K562 (cell line): ENCODE measurements at regions not wholly inside any gene's neighbourhood (a gene's known extent, or its start where the extent isn't known, plus 50 kb on each side); places are given as distances from the start of the nearest gene placed in this dataset.

ENCODE experiments used
- ATAC-seq: fragments of 200-7000 bp; cut with Tn5 transposase; 3 replicates; pipeline ENCODE4 v1.9.1; 2020; ENCODE audit warnings: moderate library complexity
- BruUV-seq: library from RNA; stranded (reverse); fragments of 400-500 nt; replicated peaks from 2 replicates; lab custom pipeline; 2021; lab: Mats Ljungman, UMichigan
- CTCF ChIA-PET: fragments of 300-600 bp; formaldehyde crosslinking; extraction: SDS; loops from one replicate; lab custom pipeline; 2021; ENCODE audit warnings: low intra/inter-chr PET ratio; lab: Yijun Ruan, JAX
- POLR2A ChIA-PET: fragments of 300-600, 350-650 bp; sonication (Branson Sonifier 250); formaldehyde crosslinking; extraction: SDS; loops from one replicate; lab custom pipeline; 2021; ENCODE audit warnings: antibody characterized with exemption, inconsistent platforms; lab: Yijun Ruan, JAX
- DNase-seq, 4 experiments: peaks; one replicate each; pipeline versions ENCODE4 v3.0.0 to v3.0.0-alpha.2; 2011 to 2018; ENCODE audit warnings: low spot score in 3 of 4, mixed read lengths in 3 of 4; ENCODE audit errors: extremely low read depth in 1 of 4
- FAIRE-seq: peaks from 2 replicates; lab custom pipeline; 2011; peaks lifted over from hg19 to GRCh38; lab: Jason Lieb, UNC
- H2AFZ ChIP-seq: 2 replicates; pipeline ENCODE4 v1.6.0; 2011; ENCODE audit warnings: low read depth, low read length, control low read depth, inconsistent platforms
- H3K27ac ChIP-seq: fragments of 200-600 bp; 3 replicates; pipeline ENCODE4 v1.8.0; 2011; ENCODE audit warnings: low read depth, mild to moderate bottlenecking, control low read depth, inconsistent platforms, low read length, moderate library complexity, mixed read lengths; ENCODE audit errors: extremely low read depth
- H3K27me3 ChIP-seq, 2 experiments: fragments of 300-600 bp in 1 of 2; 2 replicates in 1 of 2; 3 replicates in 1 of 2; pipeline versions ENCODE4 v1.6.0 to v1.8.0; 2011; ENCODE audit warnings: inconsistent platforms in 2 of 2, low read length in 2 of 2, mild to moderate bottlenecking in 1 of 2, mixed read lengths in 1 of 2, moderate library complexity in 1 of 2; ENCODE audit not compliant: control insufficient read depth in 2 of 2, insufficient read depth in 2 of 2
- H3K36me3 ChIP-seq: fragments of 300-600 bp; 3 replicates; pipeline ENCODE4 v1.8.0; 2011; ENCODE audit warnings: mild to moderate bottlenecking, low read length, inconsistent platforms; ENCODE audit not compliant: control insufficient read depth, insufficient read depth
- H3K4me1 ChIP-seq, 2 experiments: fragments of 200-600 bp in 1 of 2; replicated peaks in 1 of 2; 2 replicates in 1 of 2; 3 replicates in 1 of 2; pipeline versions ENCODE4 v1.5.1 to v1.8.0; 2011; ENCODE audit warnings: inconsistent platforms in 2 of 2, low read length in 2 of 2, mild to moderate bottlenecking in 1 of 2, mixed read lengths in 1 of 2, moderate library complexity in 1 of 2; ENCODE audit not compliant: control insufficient read depth in 2 of 2, insufficient read depth in 2 of 2
- H3K4me2 ChIP-seq: 2 replicates; pipeline ENCODE4 v1.6.1; 2011; ENCODE audit warnings: low read length, control low read depth, inconsistent platforms, mixed read lengths; ENCODE audit not compliant: insufficient read depth
- H3K4me3 ChIP-seq: fragments of 200-600 bp; sonication (generic), shearing (Covaris generic); 2 replicates; pipeline ENCODE4 v1.5.1; 2016; ENCODE audit warnings: control low read depth, inconsistent platforms
- H3K79me2 ChIP-seq: fragments of 200-600 bp; 3 replicates; pipeline ENCODE4 v1.8.0; 2011; ENCODE audit warnings: low read length, inconsistent platforms; ENCODE audit not compliant: control insufficient read depth, insufficient read depth
- H3K9ac ChIP-seq, 2 experiments: 2 replicates each; pipeline versions ENCODE4 v1.6.0 to v1.6.1; 2011; ENCODE audit warnings: low read depth in 2 of 2, low read length in 2 of 2, control low read depth in 1 of 2, inconsistent platforms in 1 of 2, mild to moderate bottlenecking in 1 of 2, mixed read lengths in 1 of 2; ENCODE audit not compliant: insufficient read depth in 1 of 2
- H3K9me1 ChIP-seq: one replicate; pipeline ENCODE4 v1.6.0; 2011; ENCODE audit warnings: inconsistent platforms, mild to moderate bottlenecking, low read length, moderate library complexity; ENCODE audit not compliant: control insufficient read depth, insufficient read depth
- H3K9me3 ChIP-seq: replicated peaks from 2 replicates; pipeline ENCODE4 v1.5.1; 2011; ENCODE audit warnings: low read depth, low read length, inconsistent platforms; ENCODE audit not compliant: control insufficient read depth, insufficient read depth
- H4K20me1 ChIP-seq: replicated peaks from 2 replicates; pipeline ENCODE4 v1.6.1; 2011; ENCODE audit warnings: low read length, inconsistent platforms, mixed read lengths; ENCODE audit not compliant: control insufficient read depth, insufficient read depth
- ARNT ChIP-seq, 2 experiments: fragments of 450-650 bp; IDR thresholded peaks; 2 replicates each; pipeline ENCODE4 v1.6.1; 2016; ENCODE audit warnings: mild to moderate bottlenecking in 1 of 2
- ATF3 ChIP-seq, 2 experiments: fragments of 450-650 bp in 1 of 2; sonication (generic) in 1 of 2; formaldehyde crosslinking in 1 of 2; IDR thresholded peaks in 1 of 2; conservative IDR thresholded peaks in 1 of 2; 2 replicates each; pipeline versions ENCODE4 v1.6.1 to v1.8.1; 2016 to 2023; ENCODE audit warnings: mild to moderate bottlenecking in 2 of 2, moderate library complexity in 2 of 2, inconsistent platforms in 1 of 2, missing genetic modification reagents in 1 of 2
- CEBPB ChIP-seq: fragments of 450-650 bp; IDR thresholded peaks from 2 replicates; pipeline ENCODE4 v1.6.1; 2016; ENCODE audit warnings: missing genetic modification characterization, missing compliant biosample characterization
- CREBBP ChIP-seq: IDR thresholded peaks from one replicate; pipeline ENCODE4 v1.6.1; 2012; ENCODE audit warnings: low read depth, mild to moderate bottlenecking, control low read depth, inconsistent platforms, low read length
- HES1 ChIP-seq: fragments of 450-650 bp; IDR thresholded peaks from 2 replicates; pipeline ENCODE4 v1.6.1; 2016; ENCODE audit warnings: low read depth, mild to moderate bottlenecking, moderate library complexity
- HMGN3 ChIP-seq: IDR thresholded peaks from 2 replicates; pipeline ENCODE4 v1.6.1; 2011; ENCODE audit warnings: borderline replicate concordance, low read depth, mild to moderate bottlenecking, mixed read lengths, low read length; ENCODE audit not compliant: insufficient read length; ENCODE audit errors: extremely low read depth
- UBTF ChIP-seq, 2 experiments: IDR thresholded peaks; 2 replicates each; pipeline ENCODE4 v1.6.1; 2012; ENCODE audit warnings: improper control_type of control experiment in 2 of 2, low read depth in 2 of 2, low read length in 2 of 2, borderline replicate concordance in 1 of 2
- ZFP91 ChIP-seq: sonication (generic); formaldehyde crosslinking; IDR thresholded peaks from 2 replicates; pipeline ENCODE4 v1.8.0; 2022; ENCODE audit warnings: mild to moderate bottlenecking, missing genetic modification reagents
- ZNF23 ChIP-seq: fragments of 250-450 bp; sonication (Bioruptor Pico); IDR thresholded peaks from 2 replicates; pipeline ENCODE4 v1.4.0; 2020; ENCODE audit warnings: mild to moderate bottlenecking
- ZNF75A ChIP-seq: fragments of 450-650 bp; formaldehyde crosslinking; IDR thresholded peaks from 2 replicates; pipeline ENCODE4 v1.4.0; 2020; ENCODE audit warnings: mild to moderate bottlenecking
- WGBS: fragments of 100-300 bp; shearing (Covaris generic); methylation state at CpG from one replicate; pipeline ENCODE4 v1.1.6; 2016; ENCODE audit warnings: low coverage, mixed read lengths; ENCODE audit not compliant: insufficient coverage; ENCODE audit errors: missing lambda C conversion rate; 5-methylcytosine and 5-hydroxymethylcytosine counted together
- in situ Hi-C: fragments of 300-500 bp; cut with MboI; formaldehyde crosslinking; loops from 4 replicates; pipeline ENCODE4 v1.15.0; 2018; ENCODE audit warnings: inconsistent platforms, mixed read lengths
- intact Hi-C: fragments of 100-400 bp; cut with micrococcal nuclease; formaldehyde crosslinking; loops from 2 replicates; pipeline ENCODE4 v1.14.2; 2022

- ATAC-seq (no peak), FAIRE-seq (no peak), DNase-seq (no peak)
- H3K27ac ChIP-seq = no peak overlapping the region
- no peaks in the 10 kb centered on the region for H4K20me1 ChIP-seq
- in situ Hi-C loops = no loop called here
- BruUV-seq = no TSS peak
- H3K27me3 ChIP-seq = no peaks in the 10 kb centered on the region
- no peak overlapping the region for H3K4me3 ChIP-seq
- TF ChIP-seq ZNF75A (CRISPR knock-in tag) (no peak), ZNF23 (no peak), HMGN3 (no peak)
- TF ChIP-seq, all 486 proteins: peak for 0
- Histone ChIP-seq H3K36me3 (no peaks in the 10 kb centered on the region), H3K9ac (no peak overlapping the region), H3K9me1 (no peaks in the 10 kb centered on the region), H3K9me3 (no peaks in the 10 kb centered on the region), H2AFZ (no peak overlapping the region), H3K4me1 (no peaks in the 10 kb centered on the region), H3K79me2 (no peaks in the 10 kb centered on the region), H3K4me2 (no peak overlapping the region)
- ChIA-PET CTCF (no interaction called here), POLR2A (no interaction called here)
- 0% methylated on average over 1 of the region's 1 CpG for WGBS
- intact Hi-C loops = no loop called here
Observed at GRCh38 chr2:16927398-16927797, 261.8 kb upstream of the CYRIA start.

- no peak for ATAC-seq
- ChIA-PET CTCF (no interaction called here), POLR2A (no interaction called here)
- Histone ChIP-seq H3K9me1 (no peaks in the 10 kb centered on the region), H3K4me2 (no peak overlapping the region), H2AFZ (no peak overlapping the region), H3K4me1 (no peaks in the 10 kb centered on the region), H3K27ac (no peak overlapping the region), H3K4me3 (no peak overlapping the region), H3K36me3 (no peaks in the 10 kb centered on the region), H4K20me1 (no peaks in the 10 kb centered on the region)
- in situ Hi-C loops = no loop called here
- no peak for FAIRE-seq
- TF ChIP-seq ARNT (IDR thresholded peaks at IDR 0.05) (no peak), CREBBP (no peak), ATF3 (IDR thresholded peaks at IDR 0.05) (no peak), ATF3 (CRISPR knock-in tag; conservative IDR thresholded peaks at IDR 0.05) (no peak), CEBPB (tag) (peak; percentile 34; the same call in 1 of the 2 replicates), ZFP91 (CRISPR knock-in tag) (no peak), HES1 (no peak), UBTF (IDR thresholded peaks at IDR 0.05; ENCODE audit: borderline replicate concordance in 1 of 2, low read depth in 2 of 2, low read length in 2 of 2) (no peak)
- TF ChIP-seq, all 486 proteins: peak for 1
- Histone ChIP-seq H3K9me3 (no peaks in the 10 kb centered on the region), H3K27me3 (no peaks in the 10 kb centered on the region), H3K79me2 (no peaks in the 10 kb centered on the region), H3K9ac (no peak overlapping the region)
- intact Hi-C loops = no loop called here
- 0% methylated on average over 2 of the region's 2 CpGs for WGBS
- BruUV-seq = no TSS peak
- no peak for DNase-seq
Observed at GRCh38 chr2:16925145-16925544, 259.5 kb upstream of the CYRIA start.
